ENCODE measurements at regions not wholly inside any gene's neighbourhood (a gene's known extent, or its start where the extent isn't known, plus 50 kb on each side); places are given as distances from the start of the nearest gene placed in this dataset.
"Not testable (repeated sequence)": the region's sequence is repeated elsewhere in the genome, so short reads cannot be mapped to it uniquely, and the experiment has no call there.

- Histone ChIP-seq H3K27ac (ENCODE audit: low read length, poor library complexity, severe bottlenecking) (no peak overlapping the region), H3K79me1 (replicated peaks; ENCODE audit: low read length, poor library complexity, severe bottlenecking) (no peaks in the 10 kb centered on the region), H2AK5ac (ENCODE audit: low read length, severe bottlenecking) (no peak overlapping the region), H4K91ac (ENCODE audit: low read length) (no peak overlapping the region), H3K4me3 (ENCODE audit: insufficient read depth in 1 of 2, low read depth in 1 of 2, low read length in 2 of 2) (no peak overlapping the region), H3K18ac (ENCODE audit: low read depth in 1 of 2, low read length in 2 of 2) (no peak overlapping the region), H3K9ac (ENCODE audit: low read length) (no peak overlapping the region), H3K27me3 (ENCODE audit: control insufficient read depth in 1 of 2, insufficient read depth in 1 of 2, low read length in 2 of 2) (no peaks in the 10 kb centered on the region), H3K23ac (ENCODE audit: low read length in 2 of 2) (no peak overlapping the region), H3K4ac (ENCODE audit: low read depth in 1 of 2, low read length in 2 of 2) (no peak overlapping the region), H3K4me1 (ENCODE audit: control insufficient read depth, insufficient read depth, low read depth, low read length) (no peaks in the 10 kb centered on the region), H3K36me3 (ENCODE audit: control insufficient read depth in 1 of 2, insufficient read depth in 2 of 2, low read depth in 1 of 2, low read length in 2 of 2) (no peaks in the 10 kb centered on the region), H3K9me3 (ENCODE audit: control insufficient read depth, low read length) (no peaks in the 10 kb centered on the region), H2BK15ac (ENCODE audit: low read depth, poor library complexity, severe bottlenecking) (no peak overlapping the region), H2AFZ (ENCODE audit: low read depth, low read length) (no peak overlapping the region), H3K4me2 (ENCODE audit: low read length, poor library complexity, severe bottlenecking) (no peak overlapping the region), H2BK120ac (ENCODE audit: low read depth, low read length) (no peak overlapping the region), H2BK5ac (ENCODE audit: low read depth, low read length, poor library complexity, severe bottlenecking) (no peak overlapping the region), H3K14ac (ENCODE audit: low read length in 2 of 2) (no peak overlapping the region), H4K8ac (ENCODE audit: low read length) (no peak overlapping the region), H2BK12ac (ENCODE audit: low read length in 2 of 2) (no peak overlapping the region)
- WGBS, result 47% methylated on average over 4 of the region's 7 CpGs
- no peak for DNase-seq
These were observed 718.2 kb upstream of the PCDH15 start for GRCh38 chr10:55519264-55519663.

GRCh38 chr10:55518416-55518815 is 717.4 kb upstream of the PCDH15 start:
- not testable (repeated sequence) for H3K79me1 ChIP-seq (replicated peaks; ENCODE audit: low read length, poor library complexity, severe bottlenecking); H2BK120ac ChIP-seq (ENCODE audit: low read depth, low read length); H3K9me3 ChIP-seq (ENCODE audit: control insufficient read depth, low read length); H2BK12ac ChIP-seq (ENCODE audit: low read length in 2 of 2); H3K27me3 ChIP-seq (ENCODE audit: control insufficient read depth in 1 of 2, insufficient read depth in 1 of 2, low read length in 2 of 2); H3K18ac ChIP-seq (ENCODE audit: low read depth in 1 of 2, low read length in 2 of 2); H2BK15ac ChIP-seq (ENCODE audit: low read depth, poor library complexity, severe bottlenecking); H3K27ac ChIP-seq (ENCODE audit: low read length, poor library complexity, severe bottlenecking); H4K8ac ChIP-seq (ENCODE audit: low read length); H3K4me1 ChIP-seq (ENCODE audit: control insufficient read depth, insufficient read depth, low read depth, low read length); H3K4ac ChIP-seq (ENCODE audit: low read depth in 1 of 2, low read length in 2 of 2); H3K36me3 ChIP-seq (ENCODE audit: control insufficient read depth in 1 of 2, insufficient read depth in 2 of 2, low read depth in 1 of 2, low read length in 2 of 2); H3K4me2 ChIP-seq (ENCODE audit: low read length, poor library complexity, severe bottlenecking); H3K9ac ChIP-seq (ENCODE audit: low read length); H2BK5ac ChIP-seq (ENCODE audit: low read depth, low read length, poor library complexity, severe bottlenecking); H2AK5ac ChIP-seq (ENCODE audit: low read length, severe bottlenecking); H3K23ac ChIP-seq (ENCODE audit: low read length in 2 of 2); H4K91ac ChIP-seq (ENCODE audit: low read length); H3K4me3 ChIP-seq (ENCODE audit: insufficient read depth in 1 of 2, low read depth in 1 of 2, low read length in 2 of 2); H2AFZ ChIP-seq (ENCODE audit: low read depth, low read length); H3K14ac ChIP-seq (ENCODE audit: low read length in 2 of 2)
- 8% methylated on average over 1 of the region's 1 CpG for WGBS
- DNase-seq, result peak; percentile 8

GRCh38 chr10:55509168-55509567 is 708.1 kb upstream of the PCDH15 start:
- Histone ChIP-seq H3K9me3 (ENCODE audit: control insufficient read depth, low read length) (no peaks in the 10 kb centered on the region), H2BK15ac (ENCODE audit: low read depth, poor library complexity, severe bottlenecking) (no peak overlapping the region), H2AFZ (ENCODE audit: low read depth, low read length) (no peak overlapping the region), H3K18ac (ENCODE audit: low read depth in 1 of 2, low read length in 2 of 2) (no peak overlapping the region), H3K9ac (ENCODE audit: low read length) (peak overlapping the region; percentile 23), H3K23ac (ENCODE audit: low read length in 2 of 2) (no peak overlapping the region), H3K79me1 (replicated peaks; ENCODE audit: low read length, poor library complexity, severe bottlenecking) (no peaks in the 10 kb centered on the region), H3K14ac (ENCODE audit: low read length in 2 of 2) (no peak overlapping the region), H3K4ac (ENCODE audit: low read depth in 1 of 2, low read length in 2 of 2) (no peak overlapping the region), H2BK12ac (ENCODE audit: low read length in 2 of 2) (no peak overlapping the region), H3K4me3 (ENCODE audit: insufficient read depth in 1 of 2, low read depth in 1 of 2, low read length in 2 of 2) (peak overlapping the region in 1 of 2 experiments; percentile 45), H4K8ac (ENCODE audit: low read length) (no peak overlapping the region), H3K36me3 (ENCODE audit: control insufficient read depth in 1 of 2, insufficient read depth in 2 of 2, low read depth in 1 of 2, low read length in 2 of 2) (no peaks in the 10 kb centered on the region), H3K27me3 (ENCODE audit: control insufficient read depth in 1 of 2, insufficient read depth in 1 of 2, low read length in 2 of 2) (no peaks in the 10 kb centered on the region), H3K4me2 (ENCODE audit: low read length, poor library complexity, severe bottlenecking) (no peak overlapping the region), H2BK5ac (ENCODE audit: low read depth, low read length, poor library complexity, severe bottlenecking) (no peak overlapping the region), H2BK120ac (ENCODE audit: low read depth, low read length) (no peak overlapping the region), H3K27ac (ENCODE audit: low read length, poor library complexity, severe bottlenecking) (no peak overlapping the region), H2AK5ac (ENCODE audit: low read length, severe bottlenecking) (no peak overlapping the region), H4K91ac (ENCODE audit: low read length) (no peak overlapping the region), H3K4me1 (ENCODE audit: control insufficient read depth, insufficient read depth, low read depth, low read length) (no peaks in the 10 kb centered on the region)
- 100% methylated on average over 1 of the region's 4 CpGs for WGBS
- no peak for DNase-seq

- Histone ChIP-seq H3K4ac (ENCODE audit: low read depth in 1 of 2, low read length in 2 of 2) (no peak overlapping the region), H3K27me3 (ENCODE audit: control insufficient read depth in 1 of 2, insufficient read depth in 1 of 2, low read length in 2 of 2) (no peaks in the 10 kb centered on the region)
- no CpG with 5 or more reads among the region's 1 CpG for WGBS
These were observed 700.0 kb upstream of the PCDH15 start for GRCh38 chr10:55500931-55501559.

More at GRCh38 chr10:55500931-55501559, 700.0 kb upstream of the PCDH15 start:
- Histone ChIP-seq H2AFZ (ENCODE audit: low read depth, low read length) (no peak overlapping the region), H3K18ac (ENCODE audit: low read depth in 1 of 2, low read length in 2 of 2) (no peak overlapping the region), H4K91ac (ENCODE audit: low read length) (no peak overlapping the region), H2BK12ac (ENCODE audit: low read length in 2 of 2) (no peak overlapping the region), H2BK15ac (ENCODE audit: low read depth, poor library complexity, severe bottlenecking) (no peak overlapping the region), H3K4me2 (ENCODE audit: low read length, poor library complexity, severe bottlenecking) (no peak overlapping the region), H2BK120ac (ENCODE audit: low read depth, low read length) (no peak overlapping the region), H3K23ac (ENCODE audit: low read length in 2 of 2) (no peak overlapping the region), H4K8ac (ENCODE audit: low read length) (no peak overlapping the region), H3K4me3 (ENCODE audit: insufficient read depth in 1 of 2, low read depth in 1 of 2, low read length in 2 of 2) (no peak overlapping the region), H3K4me1 (ENCODE audit: control insufficient read depth, insufficient read depth, low read depth, low read length) (no peaks in the 10 kb centered on the region), H3K9ac (ENCODE audit: low read length) (no peak overlapping the region), H3K27ac (ENCODE audit: low read length, poor library complexity, severe bottlenecking) (no peak overlapping the region), H3K9me3 (ENCODE audit: control insufficient read depth, low read length) (no peaks in the 10 kb centered on the region), H2AK5ac (ENCODE audit: low read length, severe bottlenecking) (no peak overlapping the region), H3K79me1 (replicated peaks; ENCODE audit: low read length, poor library complexity, severe bottlenecking) (no peaks in the 10 kb centered on the region), H2BK5ac (ENCODE audit: low read depth, low read length, poor library complexity, severe bottlenecking) (no peak overlapping the region), H3K14ac (ENCODE audit: low read length in 2 of 2) (no peak overlapping the region), H3K36me3 (ENCODE audit: control insufficient read depth in 1 of 2, insufficient read depth in 2 of 2, low read depth in 1 of 2, low read length in 2 of 2) (no peaks in the 10 kb centered on the region)
- DNase-seq, result peak; percentile 50
